ENCODE measurements at regions not wholly inside any gene's neighbourhood (a gene's known extent, or its start where the extent isn't known, plus 50 kb on each side); places are given as distances from the start of the nearest gene placed in this dataset.

DNA sequence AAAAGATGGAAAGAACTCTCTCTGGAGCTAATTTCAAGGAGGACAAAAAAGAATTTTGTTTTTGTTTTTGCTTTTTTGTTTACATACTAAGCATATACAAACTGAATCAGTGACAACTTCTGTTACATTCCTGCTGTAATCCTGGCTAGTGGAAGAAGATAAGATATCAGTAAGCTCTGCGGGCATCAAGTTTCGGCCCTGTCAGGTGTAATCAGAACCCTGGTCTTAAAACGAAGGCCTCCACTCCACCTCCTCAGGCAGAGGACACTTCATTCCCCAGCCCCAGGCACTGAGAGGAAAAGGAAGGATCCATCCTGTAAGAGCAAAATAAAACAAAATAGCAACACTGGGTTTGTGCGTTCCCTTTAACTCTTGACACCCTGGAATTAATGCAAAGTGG, 88.9 kb upstream of the ARHGAP29 start:
- TF ChIP-seq, protein P1, sequence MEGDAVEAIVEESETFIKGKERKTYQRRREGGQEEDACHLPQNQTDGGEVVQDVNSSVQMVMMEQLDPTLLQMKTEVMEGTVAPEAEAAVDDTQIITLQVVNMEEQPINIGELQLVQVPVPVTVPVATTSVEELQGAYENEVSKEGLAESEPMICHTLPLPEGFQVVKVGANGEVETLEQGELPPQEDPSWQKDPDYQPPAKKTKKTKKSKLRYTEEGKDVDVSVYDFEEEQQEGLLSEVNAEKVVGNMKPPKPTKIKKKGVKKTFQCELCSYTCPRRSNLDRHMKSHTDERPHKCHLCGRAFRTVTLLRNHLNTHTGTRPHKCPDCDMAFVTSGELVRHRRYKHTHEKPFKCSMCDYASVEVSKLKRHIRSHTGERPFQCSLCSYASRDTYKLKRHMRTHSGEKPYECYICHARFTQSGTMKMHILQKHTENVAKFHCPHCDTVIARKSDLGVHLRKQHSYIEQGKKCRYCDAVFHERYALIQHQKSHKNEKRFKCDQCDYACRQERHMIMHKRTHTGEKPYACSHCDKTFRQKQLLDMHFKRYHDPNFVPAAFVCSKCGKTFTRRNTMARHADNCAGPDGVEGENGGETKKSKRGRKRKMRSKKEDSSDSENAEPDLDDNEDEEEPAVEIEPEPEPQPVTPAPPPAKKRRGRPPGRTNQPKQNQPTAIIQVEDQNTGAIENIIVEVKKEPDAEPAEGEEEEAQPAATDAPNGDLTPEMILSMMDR (IDR thresholded peaks at IDR 0.05) = no peak
- TF ChIP-seq POLR2A (IDR thresholded peaks at IDR 0.05) = no peak

Data from adrenal gland (tissue), 5 donors.